Peyer's patch (tissue), 4 donors: ENCODE measurements at regions not wholly inside any gene's neighbourhood (a gene's known extent, or its start where the extent isn't known, plus 50 kb on each side); places are given as distances from the start of the nearest gene placed in this dataset.

Experiments used
- CTCF ChIP-seq, 6 experiments: fragments of 450-650 bp in 4 of 6; fragments of 200-600 bp in 2 of 6; sonication (generic) in 1 of 6; IDR thresholded peaks; one replicate each; pipeline ENCODE4 v1.5.1; 2017 to 2019; ENCODE audit warnings: antibody characterized with exemption in 6 of 6, mild to moderate bottlenecking in 3 of 6, moderate library complexity in 1 of 6
- POLR2A ChIP-seq, 2 donors: fragments of 450-650 bp; IDR thresholded peaks; one replicate each; pipeline ENCODE4 v1.5.1; 2017; ENCODE audit warnings: antibody characterized with exemption in 2 of 2, mild to moderate bottlenecking in 2 of 2, moderate library complexity in 2 of 2

- TF ChIP-seq CTCF (IDR thresholded peaks at IDR 0.05): no peak
- TF ChIP-seq POLR2A (IDR thresholded peaks at IDR 0.05): no peak
Measured at GRCh38 chr4:19092797-19093196, 1071.2 kb upstream of the LCORL start.
